ENCODE measurements at regions not wholly inside any gene's neighbourhood (a gene's known extent, or its start where the extent isn't known, plus 50 kb on each side); places are given as distances from the start of the nearest gene placed in this dataset.
A peak's percentile ranks its signal among the peaks of the same experiment; 100 is the strongest.

GRCh38 chr20:60845146-60845545 lies 406.9 kb upstream of the CDH4 start:
- no peak for FAIRE-seq
- no peak for DNase-seq (ENCODE audit: insufficient read length, low spot score)
- no peak for TF ChIP-seq POLR2A (IDR thresholded peaks at IDR 0.05; ENCODE audit: low read depth, low read length)

GRCh38 chr20:60851826-60852704 lies 400.0 kb upstream of the CDH4 start:
- no peak for TF ChIP-seq POLR2A (IDR thresholded peaks at IDR 0.05; ENCODE audit: low read depth, low read length)
- FAIRE-seq (no peak), DNase-seq (ENCODE audit: insufficient read length, low spot score) (no peak)

GRCh38 chr20:60857708-60858107 lies 394.4 kb upstream of the CDH4 start:
- FAIRE-seq = no peak
- peak; percentile 20 for DNase-seq (ENCODE audit: insufficient read length, low spot score)
- no peak for TF ChIP-seq POLR2A (IDR thresholded peaks at IDR 0.05; ENCODE audit: low read depth, low read length)

GRCh38 chr20:60862601-60863000 lies 389.5 kb upstream of the CDH4 start:
- no peak for TF ChIP-seq POLR2A (IDR thresholded peaks at IDR 0.05; ENCODE audit: low read depth, low read length)
- FAIRE-seq (no peak), DNase-seq (ENCODE audit: insufficient read length, low spot score) (no peak)

- no peak for TF ChIP-seq POLR2A (IDR thresholded peaks at IDR 0.05; ENCODE audit: low read depth, low read length)
- DNase-seq (ENCODE audit: insufficient read length, low spot score) (no peak), FAIRE-seq (no peak)
Measured at GRCh38 chr20:60863548-60863947, 388.5 kb upstream of the CDH4 start.

- no peak for TF ChIP-seq POLR2A (IDR thresholded peaks at IDR 0.05; ENCODE audit: low read depth, low read length)
- DNase-seq (ENCODE audit: insufficient read length, low spot score) (no peak), FAIRE-seq (no peak)
Measured at GRCh38 chr20:60867589-60867988, 384.5 kb upstream of the CDH4 start.

GRCh38 chr20:60868316-60868891 lies 383.7 kb upstream of the CDH4 start:
- TF ChIP-seq POLR2A (IDR thresholded peaks at IDR 0.05; ENCODE audit: low read depth, low read length) = no peak
- FAIRE-seq (no peak), DNase-seq (ENCODE audit: insufficient read length, low spot score) (no peak)

- FAIRE-seq (no peak), DNase-seq (ENCODE audit: insufficient read length, low spot score) (no peak)
- no peak for TF ChIP-seq POLR2A (IDR thresholded peaks at IDR 0.05; ENCODE audit: low read depth, low read length)
Measured at GRCh38 chr20:60869087-60869486, 383.0 kb upstream of the CDH4 start.

- no peak for TF ChIP-seq POLR2A (IDR thresholded peaks at IDR 0.05; ENCODE audit: low read depth, low read length)
- DNase-seq (ENCODE audit: insufficient read length, low spot score) (no peak), FAIRE-seq (no peak)
Measured at GRCh38 chr20:60869625-60870024, 382.4 kb upstream of the CDH4 start.

- no peak for TF ChIP-seq POLR2A (IDR thresholded peaks at IDR 0.05; ENCODE audit: low read depth, low read length)
- DNase-seq (ENCODE audit: insufficient read length, low spot score) (no peak), FAIRE-seq (no peak)
Measured at GRCh38 chr20:60870040-60870439, 382.0 kb upstream of the CDH4 start.

GRCh38 chr20:60872224-60872623 lies 379.8 kb upstream of the CDH4 start:
- TF ChIP-seq POLR2A (IDR thresholded peaks at IDR 0.05; ENCODE audit: low read depth, low read length) = no peak
- FAIRE-seq = no peak
- DNase-seq (ENCODE audit: insufficient read length, low spot score) = no peak

- DNase-seq (ENCODE audit: insufficient read length, low spot score) (no peak), FAIRE-seq (no peak)
Measured at GRCh38 chr20:60877071-60877857, 374.8 kb upstream of the CDH4 start.

GRCh38 chr20:60882836-60883235 lies 369.2 kb upstream of the CDH4 start:
- TF ChIP-seq POLR2A (IDR thresholded peaks at IDR 0.05; ENCODE audit: low read depth, low read length) = no peak
- FAIRE-seq (no peak), DNase-seq (ENCODE audit: insufficient read length, low spot score) (no peak)

More at GRCh38 chr20:60877071-60877857, 374.8 kb upstream of the CDH4 start:
- no peak for TF ChIP-seq POLR2A (IDR thresholded peaks at IDR 0.05; ENCODE audit: low read depth, low read length)

- DNase-seq (ENCODE audit: insufficient read length, low spot score) = no peak
- no peak for FAIRE-seq
- no peak for TF ChIP-seq POLR2A (IDR thresholded peaks at IDR 0.05; ENCODE audit: low read depth, low read length)
Measured at GRCh38 chr20:60883496-60883895, 368.6 kb upstream of the CDH4 start.
